ENCODE measurements at regions not wholly inside any gene's neighbourhood (a gene's known extent, or its start where the extent isn't known, plus 50 kb on each side); places are given as distances from the start of the nearest gene placed in this dataset.
"Not testable (repeated sequence)": the region's sequence is repeated elsewhere in the genome, so short reads cannot be mapped to it uniquely, and the experiment has no call there.

DNA sequence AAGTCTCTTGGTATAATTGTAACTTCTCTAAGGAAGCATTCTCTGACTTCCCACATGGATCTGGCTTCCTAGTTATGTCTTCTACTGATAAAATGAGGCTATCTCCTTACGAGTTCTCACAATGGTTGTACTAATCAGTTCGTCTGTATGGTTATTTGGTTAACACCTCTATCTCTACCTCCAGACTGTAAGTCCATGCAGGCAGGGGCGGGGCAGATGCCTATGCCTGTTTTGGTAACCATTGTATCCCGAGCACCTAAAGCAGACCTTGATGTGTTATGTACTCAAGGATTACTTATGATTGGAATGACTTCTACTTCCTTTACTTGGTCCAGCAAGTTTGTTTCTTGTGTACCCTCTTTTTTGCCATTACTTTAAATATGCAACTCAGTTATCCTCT is 125.0 kb upstream of the PITX1 start:
- DNase-seq (ENCODE audit: low read depth in 2 of 2) = no peak

- DNase-seq (ENCODE audit: low read depth in 2 of 2) = no peak
These were observed 124.3 kb upstream of the PITX1 start for GRCh38 chr5:135158314-135158697.

DNA sequence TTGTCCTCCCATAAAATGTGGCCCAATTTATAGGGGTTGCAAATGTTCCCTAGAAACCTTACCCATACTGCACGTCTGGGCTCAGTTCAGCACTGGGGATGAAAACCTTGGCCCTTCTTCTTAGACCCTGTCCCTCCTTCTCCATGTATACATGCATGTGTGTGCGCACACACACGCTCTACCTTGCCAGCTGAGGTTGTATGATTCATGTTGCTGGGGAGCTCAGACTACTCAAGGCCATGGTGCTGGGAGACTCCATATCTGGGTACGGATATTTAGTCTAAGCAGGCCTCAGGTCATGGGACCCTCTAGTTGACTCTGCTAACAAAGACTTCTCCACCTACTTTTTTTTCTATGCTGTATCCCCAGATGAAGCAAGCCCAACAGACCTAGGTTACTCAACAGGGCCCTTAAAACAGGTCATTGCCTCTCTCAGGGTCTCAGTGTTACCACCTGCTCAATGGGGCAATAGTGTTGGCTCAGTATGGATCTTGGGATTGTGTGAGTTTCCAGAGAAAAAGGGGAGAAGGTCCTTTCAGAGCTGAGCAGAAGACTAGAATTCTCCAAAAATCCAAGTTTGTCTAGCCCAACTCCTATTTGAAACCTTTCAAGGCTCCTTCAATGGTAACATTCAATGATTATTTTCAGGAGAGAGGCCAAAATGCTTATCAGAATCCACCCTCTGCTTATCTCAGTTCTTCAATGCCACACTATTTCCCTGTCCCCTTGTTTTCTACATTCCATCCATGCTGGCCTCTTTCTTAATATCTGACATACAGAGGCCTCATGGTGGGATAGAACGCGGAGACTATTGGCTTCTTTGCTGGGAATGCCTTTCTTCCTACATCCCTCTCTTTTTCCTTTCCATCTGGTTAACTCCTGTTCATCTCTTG is 123.6 kb upstream of the PITX1 start:
- no peak for DNase-seq (ENCODE audit: low read depth in 2 of 2)

- no peak for DNase-seq (ENCODE audit: low read depth in 2 of 2)
These were observed 122.8 kb upstream of the PITX1 start for GRCh38 chr5:135156715-135157404.

- DNase-seq (ENCODE audit: low read depth in 2 of 2) = no peak
These were observed 122.3 kb upstream of the PITX1 start for GRCh38 chr5:135156337-135156714.

GRCh38 chr5:135155616-135156214 is 121.7 kb upstream of the PITX1 start:
- DNase-seq (ENCODE audit: low read depth in 2 of 2) = no peak

- DNase-seq (ENCODE audit: low read depth in 2 of 2) = no peak
These were observed 120.9 kb upstream of the PITX1 start for GRCh38 chr5:135154961-135155360.

- no peak for DNase-seq (ENCODE audit: low read depth in 2 of 2)
These were observed 120.2 kb upstream of the PITX1 start for GRCh38 chr5:135154197-135154596.

- DNase-seq (ENCODE audit: low read depth in 2 of 2) = no peak
These were observed 119.6 kb upstream of the PITX1 start for GRCh38 chr5:135153661-135154060.

DNA sequence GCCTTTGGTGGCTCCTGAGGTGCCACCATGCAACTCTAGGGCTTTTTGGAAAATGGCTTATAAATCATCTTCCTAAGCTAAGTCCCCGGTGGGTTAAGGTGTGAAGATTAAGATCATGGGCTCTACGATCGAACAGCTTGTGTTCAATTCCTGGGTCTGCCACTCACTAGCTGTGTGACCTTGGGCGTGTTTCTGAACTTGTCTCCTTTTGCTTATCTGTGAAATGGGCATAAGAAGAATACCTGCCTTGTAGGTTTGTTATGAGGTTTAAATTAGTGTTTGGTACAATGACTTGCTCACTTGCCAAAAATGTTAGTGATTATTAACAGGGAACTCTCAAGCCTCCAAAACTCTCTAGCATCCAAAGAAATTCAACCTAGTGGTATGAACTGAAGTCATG is 119.2 kb upstream of the PITX1 start:
- DNase-seq (ENCODE audit: low read depth in 2 of 2) = no peak

GRCh38 chr5:135151660-135152059 is 117.6 kb upstream of the PITX1 start:
- not testable (repeated sequence) for DNase-seq (ENCODE audit: low read depth in 2 of 2)

- no peak for DNase-seq (ENCODE audit: low read depth in 2 of 2)
These were observed 117.2 kb upstream of the PITX1 start for GRCh38 chr5:135151256-135151655.

- no peak for DNase-seq (ENCODE audit: low read depth in 2 of 2)
These were observed 116.7 kb upstream of the PITX1 start for GRCh38 chr5:135150767-135151166.

GRCh38 chr5:135149956-135150723 is 116.1 kb upstream of the PITX1 start:
- no peak for DNase-seq (ENCODE audit: low read depth in 2 of 2)

DNA sequence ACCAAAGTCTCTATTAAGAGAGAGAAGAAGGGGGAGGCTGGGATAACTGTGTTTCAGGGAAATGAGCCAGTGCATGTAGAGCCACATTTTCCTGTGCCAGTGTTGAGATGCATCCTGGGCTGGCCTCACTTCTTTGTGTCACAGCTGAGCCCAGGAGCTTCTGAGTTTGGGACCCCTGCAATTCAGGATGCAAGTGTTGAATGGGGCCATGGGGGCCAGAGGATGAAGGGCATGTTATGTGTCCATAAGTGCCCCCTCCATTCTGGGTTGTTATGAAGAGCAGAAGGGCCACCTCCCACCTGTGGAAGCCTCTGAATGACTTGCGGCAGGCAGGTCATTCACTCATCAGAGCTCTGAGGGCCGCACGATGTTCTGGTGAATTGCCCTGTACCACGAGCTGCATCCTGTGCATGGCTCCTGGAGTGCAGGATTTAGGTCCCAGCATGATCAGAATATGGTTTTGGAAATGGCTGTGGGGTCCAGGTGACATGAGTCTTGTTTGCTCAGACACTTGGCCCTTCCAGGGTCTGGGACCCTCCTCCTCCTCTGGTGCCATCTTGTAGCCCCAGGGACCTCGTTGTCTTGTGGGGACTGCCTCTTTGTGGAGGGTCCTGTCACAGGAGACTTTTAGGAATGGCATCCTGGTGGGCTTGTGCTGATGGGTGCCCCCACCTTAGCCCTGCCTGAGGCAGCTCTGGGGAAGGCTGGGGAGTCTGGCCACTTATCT is 115.4 kb upstream of the PITX1 start:
- DNase-seq (ENCODE audit: low read depth in 2 of 2) = no peak

GRCh38 chr5:135147294-135148090 is 113.5 kb upstream of the PITX1 start:
- no peak for DNase-seq (ENCODE audit: low read depth in 2 of 2)

DNA sequence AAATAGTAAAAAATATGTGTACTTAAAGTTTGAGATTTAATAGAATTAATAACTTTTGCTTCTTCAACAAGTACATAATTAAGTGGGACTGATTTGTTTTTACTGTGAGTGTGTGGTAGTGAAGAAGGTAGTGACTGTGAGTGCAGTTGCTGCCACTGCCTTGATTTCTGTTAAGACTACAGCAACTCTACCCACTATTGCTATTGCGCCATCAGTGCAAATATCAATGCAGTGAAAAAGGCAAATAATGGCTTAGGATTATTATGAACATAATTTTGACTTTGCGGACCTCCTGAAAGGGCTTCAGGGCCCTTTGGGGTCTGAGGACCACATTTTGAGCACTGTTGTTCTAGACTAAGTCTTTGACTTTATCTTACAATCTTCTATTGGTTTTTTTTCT is 112.0 kb upstream of the PITX1 start:
- no peak for DNase-seq (ENCODE audit: low read depth in 2 of 2)

- not testable (repeated sequence) for DNase-seq (ENCODE audit: low read depth in 2 of 2)
These were observed 109.7 kb upstream of the PITX1 start for GRCh38 chr5:135143682-135144081.

- no peak for DNase-seq (ENCODE audit: low read depth in 2 of 2)
These were observed 107.6 kb upstream of the PITX1 start for GRCh38 chr5:135141303-135142268.

Measured in lung microvascular endothelial cell (primary cell).